Keratinocyte (primary cell): ENCODE measurements at regions not wholly inside any gene's neighbourhood (a gene's known extent, or its start where the extent isn't known, plus 50 kb on each side); places are given as distances from the start of the nearest gene placed in this dataset.
"Not testable (repeated sequence)": the region's sequence is repeated elsewhere in the genome, so short reads cannot be mapped to it uniquely, and the experiment has no call there.

Source experiments
- DNase-seq: peaks from one replicate; pipeline ENCODE4 v3.0.0-alpha.2; 2011; ENCODE audit warnings: low read depth, missing footprints, low spot score
- FAIRE-seq: peaks from 2 replicates; lab custom pipeline; 2011; peaks lifted over from hg19 to GRCh38; lab: Jason Lieb, UNC
- H2AFZ ChIP-seq: 2 replicates; pipeline ENCODE4 v1.6.0; 2012; ENCODE audit warnings: low read length, control low read depth, inconsistent platforms; ENCODE audit not compliant: control insufficient read depth
- H3K27ac ChIP-seq: 2 replicates; pipeline ENCODE4 v1.5.1; 2011; ENCODE audit warnings: low read length; ENCODE audit not compliant: control insufficient read depth, insufficient read depth
- H3K27me3 ChIP-seq: 3 replicates; pipeline ENCODE4 v1.6.0; 2011; ENCODE audit warnings: low read length; ENCODE audit not compliant: control insufficient read depth, insufficient read depth; ENCODE audit errors: extremely low read depth
- H3K36me3 ChIP-seq, 2 experiments: 2 replicates in 1 of 2; 3 replicates in 1 of 2; pipeline ENCODE4 v1.5.1; 2011; ENCODE audit warnings: low read length in 2 of 2, mild to moderate bottlenecking in 1 of 2; ENCODE audit not compliant: control insufficient read depth in 2 of 2, insufficient read depth in 2 of 2; ENCODE audit errors: extremely low read depth in 1 of 2
- H3K4me1 ChIP-seq: 3 replicates; pipeline ENCODE4 v1.5.1; 2011; ENCODE audit warnings: low read length; ENCODE audit not compliant: control insufficient read depth, insufficient read depth; ENCODE audit errors: extremely low read depth
- H3K4me2 ChIP-seq: 3 replicates; pipeline ENCODE4 v1.6.0; 2011; ENCODE audit warnings: low read depth, low read length; ENCODE audit not compliant: control insufficient read depth, insufficient read depth; ENCODE audit errors: extremely low read depth
- H3K4me3 ChIP-seq, 3 experiments: fragments of 200-600 bp in 1 of 3; sonication (generic) in 1 of 3; 2 replicates in 2 of 3; 3 replicates in 1 of 3; pipeline ENCODE4 v1.5.1; 2011 to 2016; ENCODE audit warnings: low read length in 3 of 3, mild to moderate bottlenecking in 3 of 3, control low read depth in 2 of 3, inconsistent platforms in 1 of 3, low read depth in 1 of 3, mixed read lengths in 1 of 3, mixed run types in 1 of 3, moderate library complexity in 1 of 3; ENCODE audit not compliant: control insufficient read depth in 2 of 3, insufficient read depth in 2 of 3; ENCODE audit errors: extremely low read depth in 1 of 3
- H3K79me2 ChIP-seq: 2 replicates; pipeline ENCODE4 v1.6.0; 2012; ENCODE audit warnings: low read length; ENCODE audit not compliant: control insufficient read depth, insufficient read depth
- H3K9ac ChIP-seq: 3 replicates; pipeline ENCODE4 v1.6.0; 2011; ENCODE audit warnings: low read length; ENCODE audit not compliant: control insufficient read depth, insufficient read depth; ENCODE audit errors: extremely low read depth
- H3K9me1 ChIP-seq: 3 replicates; pipeline ENCODE4 v1.6.0; 2011; ENCODE audit warnings: low read length; ENCODE audit not compliant: control insufficient read depth, insufficient read depth; ENCODE audit errors: extremely low read depth
- H3K9me3 ChIP-seq: 2 replicates; pipeline ENCODE4 v1.5.1; 2012; ENCODE audit warnings: low read depth, low read length; ENCODE audit not compliant: control insufficient read depth
- H4K20me1 ChIP-seq: 3 replicates; pipeline ENCODE4 v1.6.0; 2011; ENCODE audit warnings: low read length; ENCODE audit not compliant: control insufficient read depth, insufficient read depth; ENCODE audit errors: extremely low read depth
- EZH2 ChIP-seq: IDR thresholded peaks from one replicate; pipeline ENCODE4 v1.6.1; 2012; ENCODE audit warnings: inconsistent platforms, mild to moderate bottlenecking, low read length, moderate library complexity
- dilution Hi-C: fragments of 300-500 bp; cut with MboI; formaldehyde crosslinking; loops from one replicate; pipeline ENCODE4 v1.7.0; 2020; ENCODE audit warnings: low sequenced_read_pairs; ENCODE audit not compliant: extremely low pct_ligation_motif_present
- TF ChIP-seq, protein P1 (sequence below), 3 experiments: IDR thresholded peaks in 1 of 3; conservative IDR thresholded peaks in 1 of 3; optimal IDR thresholded peaks in 1 of 3; 2 replicates in 2 of 3; 3 replicates in 1 of 3; pipeline versions ENCODE3 to v1.5.1; 2011; ENCODE audit warnings: low read length in 3 of 3, mild to moderate bottlenecking in 3 of 3, moderate library complexity in 2 of 3, control low read depth in 1 of 3, inconsistent platforms in 1 of 3; ENCODE audit not compliant: insufficient read depth in 2 of 3; ENCODE audit errors: extremely low read depth in 1 of 3

DNA sequence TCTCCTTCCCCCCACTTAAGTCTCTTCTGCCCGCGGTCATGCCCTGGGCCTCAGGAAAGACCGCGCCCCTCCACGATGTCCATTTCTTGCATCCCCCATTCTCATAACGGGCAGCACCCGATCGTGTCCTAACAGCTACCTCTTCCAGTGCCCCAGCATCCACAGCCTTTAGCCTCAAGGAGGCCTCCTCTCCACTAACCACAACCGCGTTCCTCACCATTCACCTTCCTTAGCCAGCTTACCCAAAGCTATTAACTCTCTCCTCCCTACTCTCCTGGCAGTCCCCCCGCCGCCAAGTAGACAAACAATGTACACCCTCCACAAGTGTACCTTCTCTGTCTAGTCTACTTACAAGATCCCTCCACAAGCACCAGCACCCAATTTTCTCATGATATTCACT, 58.6 kb upstream of the PAGE5 start:
- no peaks in the 10 kb centered on the region for H4K20me1 ChIP-seq
- TF ChIP-seq, protein P1, sequence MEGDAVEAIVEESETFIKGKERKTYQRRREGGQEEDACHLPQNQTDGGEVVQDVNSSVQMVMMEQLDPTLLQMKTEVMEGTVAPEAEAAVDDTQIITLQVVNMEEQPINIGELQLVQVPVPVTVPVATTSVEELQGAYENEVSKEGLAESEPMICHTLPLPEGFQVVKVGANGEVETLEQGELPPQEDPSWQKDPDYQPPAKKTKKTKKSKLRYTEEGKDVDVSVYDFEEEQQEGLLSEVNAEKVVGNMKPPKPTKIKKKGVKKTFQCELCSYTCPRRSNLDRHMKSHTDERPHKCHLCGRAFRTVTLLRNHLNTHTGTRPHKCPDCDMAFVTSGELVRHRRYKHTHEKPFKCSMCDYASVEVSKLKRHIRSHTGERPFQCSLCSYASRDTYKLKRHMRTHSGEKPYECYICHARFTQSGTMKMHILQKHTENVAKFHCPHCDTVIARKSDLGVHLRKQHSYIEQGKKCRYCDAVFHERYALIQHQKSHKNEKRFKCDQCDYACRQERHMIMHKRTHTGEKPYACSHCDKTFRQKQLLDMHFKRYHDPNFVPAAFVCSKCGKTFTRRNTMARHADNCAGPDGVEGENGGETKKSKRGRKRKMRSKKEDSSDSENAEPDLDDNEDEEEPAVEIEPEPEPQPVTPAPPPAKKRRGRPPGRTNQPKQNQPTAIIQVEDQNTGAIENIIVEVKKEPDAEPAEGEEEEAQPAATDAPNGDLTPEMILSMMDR (optimal IDR thresholded peaks at IDR 0.05 in 1 of 3, IDR thresholded peaks at IDR 0.05 in 1 of 3, conservative IDR thresholded peaks at IDR 0.05 in 1 of 3; ENCODE audit: extremely low read depth in 1 of 3, insufficient read depth in 2 of 3, low read length in 3 of 3), result no peak
- no peak for TF ChIP-seq EZH2
- H3K27ac ChIP-seq, result peak overlapping the region; percentile 57
- no peaks in the 10 kb centered on the region for H3K36me3 ChIP-seq
- FAIRE-seq (no peak), DNase-seq (no peak)
- H3K4me2 ChIP-seq, result peak overlapping the region; percentile 64
- H3K4me1 ChIP-seq, result peaks cover 4% of the 10 kb centered on the region
- H3K9me1 ChIP-seq, result no peaks in the 10 kb centered on the region
- H2AFZ ChIP-seq, result peak overlapping the region; percentile 83
- dilution Hi-C loops, result no loop called here
- H3K27me3 ChIP-seq, result no peaks in the 10 kb centered on the region
- no peaks in the 10 kb centered on the region for H3K9me3 ChIP-seq
- peak overlapping the region; percentile 58 to 66 (median 64) for H3K4me3 ChIP-seq
- H3K9ac ChIP-seq, result peak overlapping the region; percentile 66
- H3K79me2 ChIP-seq, result no peaks in the 10 kb centered on the region

DNA sequence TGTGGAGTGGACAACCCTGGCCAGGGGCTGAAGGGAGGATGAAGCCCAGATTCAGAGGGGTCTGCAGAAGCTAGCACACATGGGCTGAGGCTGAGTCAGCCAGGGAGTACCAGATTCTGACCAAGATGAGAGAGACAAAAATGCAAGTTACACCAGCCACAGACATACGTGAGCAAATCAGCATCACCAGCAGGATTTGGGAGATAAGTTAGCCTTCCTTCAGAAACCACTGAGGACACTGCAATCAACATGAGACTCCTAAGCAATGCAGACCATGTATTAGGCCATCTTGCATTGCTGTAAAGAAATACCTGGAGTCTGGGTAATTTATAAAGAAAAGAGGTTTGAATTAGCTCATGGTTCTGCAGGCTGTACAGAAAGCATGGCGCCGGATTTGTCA, 57.0 kb upstream of the PAGE5 start:
- no peaks in the 10 kb centered on the region for H3K27me3 ChIP-seq
- H4K20me1 ChIP-seq, result no peaks in the 10 kb centered on the region
- no peaks in the 10 kb centered on the region for H3K9me3 ChIP-seq
- DNase-seq (no peak), FAIRE-seq (no peak)
- no peak overlapping the region for H2AFZ ChIP-seq
- peaks cover 4% of the 10 kb centered on the region for H3K4me1 ChIP-seq
- H3K79me2 ChIP-seq, result no peaks in the 10 kb centered on the region
- H3K27ac ChIP-seq, result no peak overlapping the region
- no peak overlapping the region for H3K4me3 ChIP-seq
- H3K4me2 ChIP-seq, result no peak overlapping the region
- no peaks in the 10 kb centered on the region for H3K9me1 ChIP-seq
- H3K9ac ChIP-seq, result no peak overlapping the region
- dilution Hi-C loops, result no loop called here
- H3K36me3 ChIP-seq, result no peaks in the 10 kb centered on the region
- TF ChIP-seq, protein P1 (optimal IDR thresholded peaks at IDR 0.05 in 1 of 3, IDR thresholded peaks at IDR 0.05 in 1 of 3, conservative IDR thresholded peaks at IDR 0.05 in 1 of 3; ENCODE audit: extremely low read depth in 1 of 3, insufficient read depth in 2 of 3, low read length in 3 of 3), result no peak
- no peak for TF ChIP-seq EZH2

DNA sequence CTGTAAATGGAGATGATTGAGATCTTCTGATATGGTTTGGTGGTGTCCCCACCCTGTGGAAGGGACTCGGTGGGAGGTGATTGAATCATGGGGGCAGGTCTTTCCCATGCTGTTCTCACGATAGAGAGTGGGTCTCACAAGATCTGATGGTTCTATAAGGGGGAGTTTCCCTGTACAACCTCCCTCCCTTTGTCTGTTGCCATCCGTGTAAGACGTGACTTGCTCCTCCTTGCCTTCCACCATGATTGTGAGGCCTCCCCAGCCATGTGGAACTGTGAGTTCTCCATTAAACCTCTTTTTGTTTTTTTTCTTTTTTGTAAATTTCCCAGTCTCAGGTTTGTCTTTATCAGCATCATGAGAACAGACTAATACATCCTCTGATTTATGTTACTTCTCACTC, 55.1 kb upstream of the PAGE5 start:
- FAIRE-seq, H3K79me2 ChIP-seq: not testable (repeated sequence)

More for the DNA sequence above, 55.1 kb upstream of the PAGE5 start:
- H2AFZ ChIP-seq, H3K4me3 ChIP-seq, H3K36me3 ChIP-seq, H3K9ac ChIP-seq, H3K4me1 ChIP-seq, H3K4me2 ChIP-seq, H3K9me3 ChIP-seq, H3K27me3 ChIP-seq, dilution Hi-C loops, H3K27ac ChIP-seq, H4K20me1 ChIP-seq, H3K9me1 ChIP-seq, DNase-seq: not testable (repeated sequence)
